Suppressor macrophage treated with lipopolysaccharide for 1 hour (primary cell): ENCODE measurements at regions not wholly inside any gene's neighbourhood (a gene's known extent, or its start where the extent isn't known, plus 50 kb on each side); places are given as distances from the start of the nearest gene placed in this dataset.

ENCODE experiments used
- DNase-seq, 3 donors: peaks; one replicate each; pipeline ENCODE4 v3.0.0-alpha.2; 2020 to 2022

GRCh38 chr16:65947951-65948350 is 418.5 kb upstream of the CDH5 start:
- no peak for DNase-seq

GRCh38 chr16:65945493-65945892 is 421.0 kb upstream of the CDH5 start:
- DNase-seq = no peak

- DNase-seq = no peak
Measured at GRCh38 chr16:65944361-65944760, 422.1 kb upstream of the CDH5 start.

GRCh38 chr16:65940711-65941110 is 425.8 kb upstream of the CDH5 start:
- DNase-seq = no peak

GRCh38 chr16:65938083-65938482 is 428.4 kb upstream of the CDH5 start:
- no peak for DNase-seq

GRCh38 chr16:65937455-65937854 is 429.0 kb upstream of the CDH5 start:
- DNase-seq = no peak

GRCh38 chr16:65936096-65936495 is 430.4 kb upstream of the CDH5 start:
- no peak for DNase-seq

- DNase-seq = no peak
Measured at GRCh38 chr16:65934443-65934842, 432.0 kb upstream of the CDH5 start.

- no peak for DNase-seq
Measured at GRCh38 chr16:65933703-65934102, 432.8 kb upstream of the CDH5 start.

GRCh38 chr16:65932350-65933072 is 434.0 kb upstream of the CDH5 start:
- DNase-seq = no peak

GRCh38 chr16:65922923-65923322 is 443.6 kb upstream of the CDH5 start:
- no peak for DNase-seq

- DNase-seq = no peak
Measured at GRCh38 chr16:65919986-65920376, 446.5 kb upstream of the CDH5 start.

GRCh38 chr16:65919145-65919985 is 447.1 kb upstream of the CDH5 start:
- no peak for DNase-seq

- DNase-seq = no peak
Measured at GRCh38 chr16:65917466-65917865, 449.0 kb upstream of the CDH5 start.

GRCh38 chr16:65916995-65917394 is 449.5 kb upstream of the CDH5 start:
- DNase-seq = no peak

- no peak for DNase-seq
Measured at GRCh38 chr16:65910291-65910690, 456.2 kb upstream of the CDH5 start.

- no peak for DNase-seq
Measured at GRCh38 chr16:65909310-65910050, 457.0 kb upstream of the CDH5 start.

- no peak for DNase-seq
Measured at GRCh38 chr16:65908568-65908967, 457.9 kb upstream of the CDH5 start.

GRCh38 chr16:65905331-65905730 is 461.2 kb upstream of the CDH5 start:
- DNase-seq = no peak

GRCh38 chr16:65896448-65897153 is 469.9 kb upstream of the CDH5 start:
- no peak for DNase-seq

GRCh38 chr16:65895906-65896305 is 470.6 kb upstream of the CDH5 start:
- DNase-seq = no peak

- no peak for DNase-seq
Measured at GRCh38 chr16:65895486-65895885, 471.0 kb upstream of the CDH5 start.

GRCh38 chr16:65890203-65890602 is 476.3 kb upstream of the CDH5 start:
- no peak for DNase-seq
